PC-3 (cell line): ENCODE measurements at regions not wholly inside any gene's neighbourhood (a gene's known extent, or its start where the extent isn't known, plus 50 kb on each side); places are given as distances from the start of the nearest gene placed in this dataset.

Experiments
- CTCF ChIP-seq: fragments of 300-600 bp; sonication (generic); conservative IDR thresholded peaks from 2 replicates; pipeline ENCODE4 v1.5.1; 2017; ENCODE audit warnings: antibody characterized with exemption, low read depth, mild to moderate bottlenecking, low read length
- EZH2 ChIP-seq: fragments of 300-600 bp; sonication (generic); IDR thresholded peaks from one replicate; pipeline ENCODE4 v1.6.1; 2017; ENCODE audit warnings: antibody characterized with exemption, mild to moderate bottlenecking, low read length; ENCODE audit not compliant: unreplicated experiment
- EZH2phosphoT487 ChIP-seq: fragments of 300-600 bp; sonication (generic); IDR thresholded peaks from 2 replicates; pipeline ENCODE4 v1.6.1; 2018; ENCODE audit warnings: mild to moderate bottlenecking, antibody characterized with exemption, low read length, borderline replicate concordance

GRCh38 chr2:217185265-217185995 is 325.6 kb upstream of the TNP1 start:
- TF ChIP-seq CTCF (no peak), EZH2phosphoT487 (no peak), EZH2 (no peak)
